SK-N-SH (cell line): ENCODE measurements at regions not wholly inside any gene's neighbourhood (a gene's known extent, or its start where the extent isn't known, plus 50 kb on each side); places are given as distances from the start of the nearest gene placed in this dataset.

Experiments used
- CTCF ChIA-PET: fragments of 300-600, 350-600 bp; formaldehyde crosslinking; extraction: SDS; loops from one replicate; lab custom pipeline; 2021; lab: Yijun Ruan, JAX
- POLR2A ChIA-PET: fragments of 350-600 bp; sonication (Branson Sonifier 250); formaldehyde crosslinking; extraction: SDS; loops from one replicate; lab custom pipeline; 2020; ENCODE audit warnings: antibody characterized with exemption, inconsistent platforms; lab: Yijun Ruan, JAX
- DNase-seq: peaks from one replicate; pipeline ENCODE4 v3.0.0; 2012
- H2AFZ ChIP-seq: fragments of 200-600 bp; sonication (generic); 2 replicates; pipeline ENCODE4 v1.8.1; 2016; ENCODE audit warnings: antibody characterized with exemption, mild to moderate bottlenecking, low read depth
- H3F3A ChIP-seq: fragments of 200-600 bp; sonication (generic); replicated peaks from 2 replicates; pipeline ENCODE3; 2016; ENCODE audit warnings: antibody characterized with exemption, mild to moderate bottlenecking; ENCODE audit not compliant: insufficient read depth
- H3K27ac ChIP-seq, 2 experiments: fragments of 200-500 bp in 1 of 2; fragments of 200-600 bp in 1 of 2; sonication (Bioruptor generic) in 1 of 2; sonication (generic), shearing (Covaris generic) in 1 of 2; 2 replicates each; pipeline versions ENCODE4 v1.5.1 to v1.6.1; 2014 to 2016; ENCODE audit warnings: low read depth in 2 of 2, inconsistent platforms in 1 of 2, low read length in 1 of 2, mild to moderate bottlenecking in 1 of 2, mixed read lengths in 1 of 2
- H3K27me3 ChIP-seq: fragments of 200-600 bp; sonication (generic), shearing (Covaris generic); 2 replicates; pipeline ENCODE4 v1.6.1; 2016; ENCODE audit warnings: mixed run types; ENCODE audit not compliant: insufficient read depth
- H3K36me3 ChIP-seq, 2 experiments: fragments of 200-500 bp in 1 of 2; fragments of 200-600 bp in 1 of 2; sonication (Bioruptor generic) in 1 of 2; sonication (generic) in 1 of 2; replicated peaks in 1 of 2; 2 replicates each; pipeline versions ENCODE3 to v1.5.1; 2014 to 2016; ENCODE audit warnings: low read length in 1 of 2, mild to moderate bottlenecking in 1 of 2; ENCODE audit not compliant: insufficient read depth in 2 of 2, control insufficient read depth in 1 of 2
- H3K4me1 ChIP-seq, 2 experiments: fragments of 200-500 bp in 1 of 2; fragments of 200-600 bp in 1 of 2; sonication (Bioruptor generic) in 1 of 2; sonication (generic), shearing (Covaris generic) in 1 of 2; 2 replicates each; pipeline versions ENCODE4 v1.5.1 to v1.6.1; 2014 to 2016; ENCODE audit warnings: low read depth in 1 of 2, low read length in 1 of 2, mixed run types in 1 of 2; ENCODE audit not compliant: insufficient read depth in 2 of 2, control insufficient read depth in 1 of 2
- H3K4me2 ChIP-seq: fragments of 200-600 bp; sonication (generic), shearing (Covaris generic); 2 replicates; pipeline ENCODE4 v1.6.1; 2017; ENCODE audit warnings: mixed run types
- H3K4me3 ChIP-seq, 2 experiments: fragments of 200-500 bp in 1 of 2; fragments of 200-600 bp in 1 of 2; sonication (Bioruptor generic) in 1 of 2; sonication (generic), shearing (Covaris generic) in 1 of 2; 2 replicates each; pipeline versions ENCODE4 v1.5.1 to v1.8.1; 2014 to 2016; ENCODE audit warnings: low read depth in 2 of 2, inconsistent platforms in 1 of 2, low read length in 1 of 2, mild to moderate bottlenecking in 1 of 2, mixed read lengths in 1 of 2, moderate library complexity in 1 of 2
- H3K79me2 ChIP-seq: fragments of 200-600 bp; sonication (generic); 2 replicates; pipeline ENCODE4 v1.8.1; 2017; ENCODE audit warnings: mild to moderate bottlenecking; ENCODE audit not compliant: insufficient read depth
- H3K9ac ChIP-seq: fragments of 200-600 bp; sonication (generic); 2 replicates; pipeline ENCODE4 v1.6.1; 2017; ENCODE audit warnings: mixed run types
- H3K9me2 ChIP-seq: fragments of 200-600 bp; sonication (generic); 2 replicates; pipeline ENCODE4 v1.6.1; 2017; ENCODE audit warnings: mixed run types
- H3K9me3 ChIP-seq: fragments of 200-600 bp; sonication (generic); 2 replicates; pipeline ENCODE4 v1.6.1; 2017; ENCODE audit warnings: mixed run types, mild to moderate bottlenecking, moderate library complexity
- H4K20me1 ChIP-seq: fragments of 200-600 bp; sonication (generic); 2 replicates; pipeline ENCODE4 v1.6.1; 2017; ENCODE audit warnings: mild to moderate bottlenecking, mixed run types; ENCODE audit not compliant: insufficient read depth
- CTCF ChIP-seq: fragments of 200-600 bp; sonication (generic); IDR thresholded peaks from 2 replicates; pipeline ENCODE4 v1.6.1; 2017; ENCODE audit warnings: antibody characterized with exemption, mild to moderate bottlenecking, moderate library complexity
- EP300 ChIP-seq, 2 experiments: IDR thresholded peaks; 2 replicates each; pipeline versions ENCODE4 v1.4.0 to v1.6.1; 2012; ENCODE audit warnings: borderline replicate concordance in 1 of 2, low read depth in 1 of 2, low read length in 1 of 2
- EZH2phosphoT487 ChIP-seq: fragments of 200-600 bp; sonication (generic); IDR thresholded peaks from 2 replicates; pipeline ENCODE4 v1.6.1; 2017; ENCODE audit warnings: low read depth, mixed run types, mild to moderate bottlenecking, antibody characterized with exemption, moderate library complexity, borderline replicate concordance
- FOSL2 ChIP-seq: IDR thresholded peaks from 2 replicates; pipeline ENCODE4 v1.4.0; 2012; ENCODE audit warnings: low read depth, mild to moderate bottlenecking, moderate library complexity, borderline replicate concordance
- MAX ChIP-seq: IDR thresholded peaks from 2 replicates; pipeline ENCODE4 v1.4.0; 2012; ENCODE audit warnings: low read depth
- NFIC ChIP-seq: IDR thresholded peaks from 2 replicates; pipeline ENCODE4 v1.4.0; 2012; ENCODE audit warnings: borderline replicate concordance
- RAD21 ChIP-seq: IDR thresholded peaks from 2 replicates; pipeline ENCODE4 v1.6.1; 2012; ENCODE audit warnings: mild to moderate bottlenecking, low read length
- RFX5 ChIP-seq: IDR thresholded peaks from 2 replicates; pipeline ENCODE4 v1.6.1; 2012; ENCODE audit warnings: mild to moderate bottlenecking, improper control_type of control experiment, low read length
- TAF1 ChIP-seq: IDR thresholded peaks from 2 replicates; pipeline ENCODE4 v1.6.1; 2012; ENCODE audit warnings: low read depth, mild to moderate bottlenecking, low read length, moderate library complexity, borderline replicate concordance
- TCF12 ChIP-seq: IDR thresholded peaks from 2 replicates; pipeline ENCODE4 v1.4.0; 2012
- TEAD4 ChIP-seq: IDR thresholded peaks from 2 replicates; pipeline ENCODE4 v1.4.0; 2012; ENCODE audit warnings: mild to moderate bottlenecking, borderline replicate concordance; ENCODE audit not compliant: insufficient read depth
- WGBS: methylation state at CpG from one replicate; pipeline ENCODE4 v1.1.6; 2017; ENCODE audit warnings: low lambda C conversion rate; 5-methylcytosine and 5-hydroxymethylcytosine counted together
- TF ChIP-seq, protein P1 (sequence below): fragments of 150-350 bp; IDR thresholded peaks from 2 replicates; pipeline ENCODE4 v1.6.1; 2016; ENCODE audit warnings: mild to moderate bottlenecking, low read depth, low read length

- CTCF ChIA-PET, result no interaction called here
- Histone ChIP-seq H3K9me3 (no peaks in the 10 kb centered on the region), H3K27me3 (no peaks in the 10 kb centered on the region), H4K20me1 (no peaks in the 10 kb centered on the region), H3K79me2 (no peaks in the 10 kb centered on the region), H3F3A (no peaks in the 10 kb centered on the region), H3K27ac (no peak overlapping the region), H3K9ac (no peak overlapping the region), H3K36me3 (no peaks in the 10 kb centered on the region), H3K9me2 (no peaks in the 10 kb centered on the region), H3K4me3 (no peak overlapping the region), H3K4me2 (no peak overlapping the region), H3K4me1 (peaks cover 0 to 7% of the 10 kb centered on the region in 2 experiments; a peak in 2 of 4 replicates), H2AFZ (no peak overlapping the region)
- no peak for DNase-seq
- POLR2A ChIA-PET, result no interaction called here
- TF ChIP-seq TCF12 (no peak), TAF1 (no peak), EZH2phosphoT487 (no peak), CTCF (no peak), TEAD4 (no peak), RFX5 (no peak), RAD21 (no peak), EP300 (IDR thresholded peaks at IDR 0.05; ENCODE audit: borderline replicate concordance in 1 of 2, low read depth in 1 of 2, low read length in 1 of 2) (no peak)
- 50% methylated on average over 4 of the region's 4 CpGs for WGBS
Measured at GRCh38 chr6:156164701-156165452, 612.3 kb upstream of the ARID1B start.

GRCh38 chr6:156163311-156163710, 613.9 kb upstream of the ARID1B start:
- no peaks in the 10 kb centered on the region for H3K79me2 ChIP-seq
- H3K27me3 ChIP-seq, result no peaks in the 10 kb centered on the region
- no peak overlapping the region for H3K9ac ChIP-seq
- WGBS, result 63% methylated on average over 2 of the region's 2 CpGs
- ChIA-PET POLR2A (no interaction called here), CTCF (interaction anchor here (1.6 kb wide), 1 partner anchor 16 kb away, joined by 3 read pairs; no protein-coding TSS in a partner anchor)
- no peaks in the 10 kb centered on the region for H3K36me3 ChIP-seq
- no peak overlapping the region for H2AFZ ChIP-seq
- no peaks in the 10 kb centered on the region for H3K9me2 ChIP-seq
- H3F3A ChIP-seq, result no peaks in the 10 kb centered on the region
- TF ChIP-seq NFIC, result no peak
- TF ChIP-seq, protein P1, sequence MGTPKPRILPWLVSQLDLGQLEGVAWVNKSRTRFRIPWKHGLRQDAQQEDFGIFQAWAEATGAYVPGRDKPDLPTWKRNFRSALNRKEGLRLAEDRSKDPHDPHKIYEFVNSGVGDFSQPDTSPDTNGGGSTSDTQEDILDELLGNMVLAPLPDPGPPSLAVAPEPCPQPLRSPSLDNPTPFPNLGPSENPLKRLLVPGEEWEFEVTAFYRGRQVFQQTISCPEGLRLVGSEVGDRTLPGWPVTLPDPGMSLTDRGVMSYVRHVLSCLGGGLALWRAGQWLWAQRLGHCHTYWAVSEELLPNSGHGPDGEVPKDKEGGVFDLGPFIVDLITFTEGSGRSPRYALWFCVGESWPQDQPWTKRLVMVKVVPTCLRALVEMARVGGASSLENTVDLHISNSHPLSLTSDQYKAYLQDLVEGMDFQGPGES, result no peak
- no peak for TF ChIP-seq FOSL2
- TF ChIP-seq MAX, result no peak
- H3K4me1 ChIP-seq, result peaks cover 0 to 7% of the 10 kb centered on the region in 2 experiments; a peak in 2 of 4 replicates
- no peak overlapping the region for H3K4me2 ChIP-seq
- H3K4me3 ChIP-seq, result no peak overlapping the region
- H3K9me3 ChIP-seq, result no peaks in the 10 kb centered on the region
- no peak for DNase-seq
- no peaks in the 10 kb centered on the region for H4K20me1 ChIP-seq
- H3K27ac ChIP-seq, result no peak overlapping the region
